GM19397 (cell line): ENCODE measurements at regions not wholly inside any gene's neighbourhood (a gene's known extent, or its start where the extent isn't known, plus 50 kb on each side); places are given as distances from the start of the nearest gene placed in this dataset.
"Not testable (repeated sequence)": the region's sequence is repeated elsewhere in the genome, so short reads cannot be mapped to it uniquely, and the experiment has no call there.

Source experiments
- ATAC-seq: cut with Tn5 transposase; IDR thresholded peaks from one replicate; pipeline ENCODE4 v1.9.1; 2021; ENCODE audit warnings: mild to moderate bottlenecking, moderate library complexity; ENCODE audit not compliant: unreplicated experiment

- ATAC-seq: no peak
Observed at GRCh38 chr3:197408177-197408957, 110.0 kb upstream of the DLG1 start.

GRCh38 chr3:197407526-197407925 is 109.1 kb upstream of the DLG1 start:
- ATAC-seq: no peak

- ATAC-seq: no peak
Observed at GRCh38 chr3:197407053-197407452, 108.6 kb upstream of the DLG1 start.

GRCh38 chr3:197406266-197406665 is 107.9 kb upstream of the DLG1 start:
- no peak for ATAC-seq

- no peak for ATAC-seq
Observed at GRCh38 chr3:197404754-197405153, 106.3 kb upstream of the DLG1 start.

GRCh38 chr3:197404030-197404429 is 105.6 kb upstream of the DLG1 start:
- no peak for ATAC-seq

GRCh38 chr3:197402401-197402800 is 104.0 kb upstream of the DLG1 start:
- ATAC-seq: not testable (repeated sequence)

GRCh38 chr3:197399486-197399885 is 101.1 kb upstream of the DLG1 start:
- no peak for ATAC-seq

GRCh38 chr3:197398286-197398878 is 100.0 kb upstream of the DLG1 start:
- no peak for ATAC-seq

- ATAC-seq: no peak
Observed at GRCh38 chr3:197397838-197398237, 99.4 kb upstream of the DLG1 start.

- no peak for ATAC-seq
Observed at GRCh38 chr3:197394464-197395321, 96.3 kb upstream of the DLG1 start.

GRCh38 chr3:197394126-197394463 is 95.7 kb upstream of the DLG1 start:
- ATAC-seq: not testable (repeated sequence)

- no peak for ATAC-seq
Observed at GRCh38 chr3:197393711-197394110, 95.3 kb upstream of the DLG1 start.

GRCh38 chr3:197392961-197393360 is 94.5 kb upstream of the DLG1 start:
- no peak for ATAC-seq

- ATAC-seq: no peak
Observed at GRCh38 chr3:197381371-197381770, 83.0 kb upstream of the DLG1 start.

GRCh38 chr3:197380786-197381185 is 82.4 kb upstream of the DLG1 start:
- ATAC-seq: no peak

- no peak for ATAC-seq
Observed at GRCh38 chr3:197378985-197379718, 80.7 kb upstream of the DLG1 start.

GRCh38 chr3:197376735-197377555 is 78.5 kb upstream of the DLG1 start:
- no peak for ATAC-seq

- ATAC-seq: no peak
Observed at GRCh38 chr3:197376020-197376419, 77.6 kb upstream of the DLG1 start.

- ATAC-seq: no peak
Observed at GRCh38 chr3:197375001-197375441, 76.6 kb upstream of the DLG1 start.
